Vagina (tissue), 2 donors: ENCODE measurements at regions not wholly inside any gene's neighbourhood (a gene's known extent, or its start where the extent isn't known, plus 50 kb on each side); places are given as distances from the start of the nearest gene placed in this dataset.

Source experiments
- CTCF ChIP-seq, 3 experiments: fragments of 450-650 bp in 2 of 3; fragments of 200-600 bp in 1 of 3; sonication (generic) in 1 of 3; IDR thresholded peaks; one replicate each; pipeline ENCODE4 v1.5.1; 2017 to 2019; ENCODE audit warnings: antibody characterized with exemption in 3 of 3, mild to moderate bottlenecking in 2 of 3, moderate library complexity in 2 of 3
- POLR2A ChIP-seq, 2 donors: fragments of 450-650 bp; IDR thresholded peaks; one replicate each; pipeline ENCODE4 v1.6.1; 2017; ENCODE audit warnings: antibody characterized with exemption in 2 of 2, mild to moderate bottlenecking in 2 of 2, moderate library complexity in 2 of 2
- POLR2AphosphoS5 ChIP-seq, 2 donors: sonication (generic); formaldehyde crosslinking; IDR thresholded peaks; one replicate each; pipeline ENCODE4 v1.9.0; 2017; ENCODE audit warnings: antibody characterized with exemption in 2 of 2, mild to moderate bottlenecking in 2 of 2, low read depth in 1 of 2; ENCODE audit not compliant: insufficient read depth in 1 of 2

GRCh38 chr1:93771843-93772242, 90.2 kb upstream of the BCAR3 start:
- TF ChIP-seq POLR2AphosphoS5 (IDR thresholded peaks at IDR 0.05; ENCODE audit: insufficient read depth in 1 of 2, low read depth in 1 of 2) (no peak), CTCF (IDR thresholded peaks at IDR 0.05) (no peak), POLR2A (IDR thresholded peaks at IDR 0.05) (no peak)
